ENCODE measurements at regions not wholly inside any gene's neighbourhood (a gene's known extent, or its start where the extent isn't known, plus 50 kb on each side); places are given as distances from the start of the nearest gene placed in this dataset.
A peak's percentile ranks its signal among the peaks of the same experiment; 100 is the strongest.

GRCh38 chr3:127038923-127039581 is 56.1 kb downstream of the PLXNA1 start:
- no peak for TF ChIP-seq CTCF (IDR thresholded peaks at IDR 0.05; ENCODE audit: low read depth, low read length)
- Histone ChIP-seq H3K36me3 (peaks cover 8% of the 10 kb centered on the region), H3K27me3 (no peaks in the 10 kb centered on the region), H3K4me3 (ENCODE audit: low read depth, low read length) (no peak overlapping the region), H3K9me3 (no peaks in the 10 kb centered on the region; the same call in 1 of the 2 replicates), H3K4me1 (peaks cover 4% of the 10 kb centered on the region; the same call in 1 of the 2 replicates)
- DNase-seq: no peak

GRCh38 chr3:127039719-127040118 is 56.8 kb downstream of the PLXNA1 start:
- H3K36me3 ChIP-seq: peaks cover 1% of the 10 kb centered on the region
- DNase-seq: no peak
- peaks cover 4% of the 10 kb centered on the region; the same call in 1 of the 2 replicates for H3K4me1 ChIP-seq
- no peak overlapping the region for H3K4me3 ChIP-seq (ENCODE audit: low read depth, low read length)
- TF ChIP-seq CTCF (IDR thresholded peaks at IDR 0.05; ENCODE audit: low read depth, low read length): no peak
- no peaks in the 10 kb centered on the region; the same call in 1 of the 2 replicates for H3K9me3 ChIP-seq
- H3K27me3 ChIP-seq: no peaks in the 10 kb centered on the region

GRCh38 chr3:127040216-127040615 is 57.3 kb downstream of the PLXNA1 start:
- no peaks in the 10 kb centered on the region; the same call in none of the 2 replicates for H3K36me3 ChIP-seq
- no peak for TF ChIP-seq CTCF (IDR thresholded peaks at IDR 0.05; ENCODE audit: low read depth, low read length)
- no peak overlapping the region for H3K4me3 ChIP-seq (ENCODE audit: low read depth, low read length)
- no peak for DNase-seq
- H3K4me1 ChIP-seq: peaks cover 6% of the 10 kb centered on the region
- H3K27me3 ChIP-seq: no peaks in the 10 kb centered on the region
- H3K9me3 ChIP-seq: no peaks in the 10 kb centered on the region; the same call in 1 of the 2 replicates

- Histone ChIP-seq H3K4me1 (peaks cover 7% of the 10 kb centered on the region), H3K27me3 (no peaks in the 10 kb centered on the region), H3K36me3 (no peaks in the 10 kb centered on the region), H3K9me3 (no peaks in the 10 kb centered on the region; the same call in 1 of the 2 replicates), H3K4me3 (ENCODE audit: low read depth, low read length) (no peak overlapping the region)
- DNase-seq: peak; percentile 14
- no peak for TF ChIP-seq CTCF (IDR thresholded peaks at IDR 0.05; ENCODE audit: low read depth, low read length)
Measured at GRCh38 chr3:127041264-127041820, 58.4 kb downstream of the PLXNA1 start.

- no peaks in the 10 kb centered on the region for H3K9me3 ChIP-seq
- peaks cover 7% of the 10 kb centered on the region for H3K4me1 ChIP-seq
- no peak overlapping the region for H3K4me3 ChIP-seq (ENCODE audit: low read depth, low read length)
- DNase-seq: peak; percentile 2
- H3K36me3 ChIP-seq: no peaks in the 10 kb centered on the region
- no peaks in the 10 kb centered on the region for H3K27me3 ChIP-seq
- no peak for TF ChIP-seq CTCF (IDR thresholded peaks at IDR 0.05; ENCODE audit: low read depth, low read length)
Measured at GRCh38 chr3:127041933-127042332, 59.0 kb downstream of the PLXNA1 start.

- Histone ChIP-seq H3K36me3 (no peaks in the 10 kb centered on the region), H3K9me3 (no peaks in the 10 kb centered on the region), H3K4me3 (ENCODE audit: low read depth, low read length) (no peak overlapping the region), H3K4me1 (peaks cover 7% of the 10 kb centered on the region), H3K27me3 (no peaks in the 10 kb centered on the region)
- DNase-seq: peak; percentile 5
- TF ChIP-seq CTCF (IDR thresholded peaks at IDR 0.05; ENCODE audit: low read depth, low read length): no peak
Measured at GRCh38 chr3:127042634-127043033, 59.7 kb downstream of the PLXNA1 start.

Data from BE2C (cell line).